ENCODE measurements at regions not wholly inside any gene's neighbourhood (a gene's known extent, or its start where the extent isn't known, plus 50 kb on each side); places are given as distances from the start of the nearest gene placed in this dataset.

DNA sequence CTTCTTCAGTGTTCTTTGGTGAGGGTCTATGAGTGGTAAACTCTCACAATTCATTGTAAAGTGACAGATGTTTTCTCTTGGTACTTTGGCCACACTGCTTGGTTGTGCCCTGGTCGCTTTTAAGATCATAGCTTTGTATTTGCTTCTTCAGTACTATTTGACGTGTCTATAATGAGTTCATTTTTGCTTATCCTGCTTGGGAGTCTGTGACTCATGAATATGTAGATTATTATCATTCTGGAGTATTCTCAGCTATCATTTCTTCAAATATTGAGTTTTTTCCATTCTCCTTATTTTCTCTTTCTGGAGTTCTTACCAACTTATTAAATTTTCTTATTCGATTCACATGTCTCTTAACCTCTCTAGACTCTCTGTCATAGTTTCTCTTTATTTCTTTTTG lies 73.0 kb upstream of the HS6ST1 start:
- BruUV-seq (replicated peaks): no TSS peak
- Histone ChIP-seq H2AFZ (ENCODE audit: low read length) (no peak overlapping the region), H3K36me3 (replicated peaks in 1 of 2; ENCODE audit: control insufficient read depth in 1 of 2, insufficient read depth in 2 of 2, low read length in 2 of 2) (no peaks in the 10 kb centered on the region), H3K4me2 (ENCODE audit: low read depth, low read length) (no peak overlapping the region), H3K9me3 (ENCODE audit: low read length) (no peaks in the 10 kb centered on the region), H3K4me3 (replicated peaks in 1 of 3; ENCODE audit: insufficient read depth in 1 of 3, low read depth in 2 of 3, low read length in 3 of 3) (no peak overlapping the region), H3K9ac (ENCODE audit: insufficient read depth, low read depth, low read length) (no peak overlapping the region), H3K79me2 (ENCODE audit: insufficient read depth, low read length) (no peaks in the 10 kb centered on the region), H3K4me1 (ENCODE audit: insufficient read depth, low read length) (peaks cover 22% of the 10 kb centered on the region), H3K27ac (ENCODE audit: extremely low read length, insufficient read depth, low read length) (no peak overlapping the region), H4K20me1 (ENCODE audit: insufficient read depth, low read length) (no peaks in the 10 kb centered on the region), H3K27me3 (ENCODE audit: control insufficient read depth in 1 of 2, insufficient read depth in 2 of 2, low read length in 2 of 2) (no peaks in the 10 kb centered on the region; a peak in 2 of 5 replicates)
- ChIA-PET CTCF (ENCODE audit: low intra/inter-chr PET ratio, low total read pairs) (no interaction called here), POLR2A (no interaction called here)
- intact Hi-C loops (cut with micrococcal nuclease; ENCODE audit: unreplicated experiment) (no loop called here), in situ Hi-C loops (cut with HindIII; ENCODE audit: extremely low pct_ligation_motif_present, low pct_unique_long_range_greater_than_20kb) (no loop called here)
- DNase-seq (ENCODE audit: low spot score): no peak
- no peak for FAIRE-seq
- WGBS (ENCODE audit: low lambda C conversion rate): 39% methylated on average over 3 of the region's 3 CpGs
- no peak for ATAC-seq
- TF ChIP-seq ZNF136 (CRISPR knock-in tag; IDR thresholded peaks at IDR 0.05; ENCODE audit: low read depth) (no peak), EED (CRISPR knock-in tag; IDR thresholded peaks at IDR 0.05) (no peak), NPAS2 (CRISPR knock-in tag; IDR thresholded peaks at IDR 0.05; ENCODE audit: borderline replicate concordance) (no peak), GMEB1 (CRISPR knock-in tag; IDR thresholded peaks at IDR 0.05; ENCODE audit: borderline replicate concordance) (no peak), FUBP1 (CRISPR knock-in tag; IDR thresholded peaks at IDR 0.05; ENCODE audit: borderline replicate concordance) (no peak), MEIS2 (CRISPR knock-in tag; IDR thresholded peaks at IDR 0.05) (no peak), NR2F2 (IDR thresholded peaks at IDR 0.05; ENCODE audit: borderline replicate concordance, low read depth) (no peak), SKI (IDR thresholded peaks at IDR 0.05; ENCODE audit: partially characterized antibody) (no peak), CREB1 (IDR thresholded peaks at IDR 0.05) (no peak), CREB1 (CRISPR knock-in tag; IDR thresholded peaks at IDR 0.05) (no peak), ZNF234 (CRISPR knock-in tag; conservative IDR thresholded peaks at IDR 0.05) (no peak), ZNF230 (CRISPR knock-in tag; IDR thresholded peaks at IDR 0.05) (no peak), ZNF30 (CRISPR knock-in tag; IDR thresholded peaks at IDR 0.05) (no peak), ESRRA (CRISPR knock-in tag; IDR thresholded peaks at IDR 0.05; ENCODE audit: low read depth) (no peak), MTF2 (CRISPR knock-in tag; IDR thresholded peaks at IDR 0.05; ENCODE audit: borderline replicate concordance) (no peak)
- TF ChIP-seq, protein P1, sequence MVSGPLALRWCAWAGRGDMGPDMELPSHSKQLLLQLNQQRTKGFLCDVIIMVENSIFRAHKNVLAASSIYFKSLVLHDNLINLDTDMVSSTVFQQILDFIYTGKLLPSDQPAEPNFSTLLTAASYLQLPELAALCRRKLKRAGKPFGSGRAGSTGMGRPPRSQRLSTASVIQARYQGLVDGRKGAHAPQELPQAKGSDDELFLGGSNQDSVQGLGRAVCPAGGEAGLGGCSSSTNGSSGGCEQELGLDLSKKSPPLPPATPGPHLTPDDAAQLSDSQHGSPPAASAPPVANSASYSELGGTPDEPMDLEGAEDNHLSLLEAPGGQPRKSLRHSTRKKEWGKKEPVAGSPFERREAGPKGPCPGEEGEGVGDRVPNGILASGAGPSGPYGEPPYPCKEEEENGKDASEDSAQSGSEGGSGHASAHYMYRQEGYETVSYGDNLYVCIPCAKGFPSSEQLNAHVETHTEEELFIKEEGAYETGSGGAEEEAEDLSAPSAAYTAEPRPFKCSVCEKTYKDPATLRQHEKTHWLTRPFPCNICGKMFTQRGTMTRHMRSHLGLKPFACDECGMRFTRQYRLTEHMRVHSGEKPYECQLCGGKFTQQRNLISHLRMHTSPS (CRISPR knock-in tag; IDR thresholded peaks at IDR 0.05; ENCODE audit: low read depth): no peak
- TF ChIP-seq, protein P2, sequence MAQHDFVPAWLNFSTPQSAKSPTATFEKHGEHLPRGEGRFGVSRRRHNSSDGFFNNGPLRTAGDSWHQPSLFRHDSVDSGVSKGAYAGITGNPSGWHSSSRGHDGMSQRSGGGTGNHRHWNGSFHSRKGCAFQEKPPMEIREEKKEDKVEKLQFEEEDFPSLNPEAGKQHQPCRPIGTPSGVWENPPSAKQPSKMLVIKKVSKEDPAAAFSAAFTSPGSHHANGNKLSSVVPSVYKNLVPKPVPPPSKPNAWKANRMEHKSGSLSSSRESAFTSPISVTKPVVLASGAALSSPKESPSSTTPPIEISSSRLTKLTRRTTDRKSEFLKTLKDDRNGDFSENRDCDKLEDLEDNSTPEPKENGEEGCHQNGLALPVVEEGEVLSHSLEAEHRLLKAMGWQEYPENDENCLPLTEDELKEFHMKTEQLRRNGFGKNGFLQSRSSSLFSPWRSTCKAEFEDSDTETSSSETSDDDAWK (CRISPR knock-in tag; IDR thresholded peaks at IDR 0.05): no peak
- TF ChIP-seq, protein P3, sequence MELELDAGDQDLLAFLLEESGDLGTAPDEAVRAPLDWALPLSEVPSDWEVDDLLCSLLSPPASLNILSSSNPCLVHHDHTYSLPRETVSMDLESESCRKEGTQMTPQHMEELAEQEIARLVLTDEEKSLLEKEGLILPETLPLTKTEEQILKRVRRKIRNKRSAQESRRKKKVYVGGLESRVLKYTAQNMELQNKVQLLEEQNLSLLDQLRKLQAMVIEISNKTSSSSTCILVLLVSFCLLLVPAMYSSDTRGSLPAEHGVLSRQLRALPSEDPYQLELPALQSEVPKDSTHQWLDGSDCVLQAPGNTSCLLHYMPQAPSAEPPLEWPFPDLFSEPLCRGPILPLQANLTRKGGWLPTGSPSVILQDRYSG (CRISPR knock-in tag; IDR thresholded peaks at IDR 0.05): no peak
